ENCODE measurements at regions not wholly inside any gene's neighbourhood (a gene's known extent, or its start where the extent isn't known, plus 50 kb on each side); places are given as distances from the start of the nearest gene placed in this dataset.

DNA sequence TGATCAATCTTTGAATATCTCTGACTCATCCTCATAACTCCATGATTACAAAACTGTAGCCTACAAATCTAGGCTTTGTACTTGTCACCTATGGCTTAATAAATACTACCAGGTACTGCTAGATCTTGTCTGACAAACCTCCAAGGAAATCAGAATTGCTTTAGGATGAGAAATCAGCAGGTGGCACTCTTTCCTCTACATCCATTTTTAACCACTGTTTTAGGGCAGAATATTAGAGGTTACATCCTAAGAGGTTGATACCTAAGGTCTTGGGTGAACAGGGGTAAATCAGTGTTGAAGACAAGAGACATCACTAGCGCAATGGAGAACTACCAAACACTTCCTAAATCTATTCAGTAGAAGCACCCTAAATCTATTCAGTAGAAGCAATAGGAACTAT, 63.1 kb upstream of the SOX5 start:
- TF ChIP-seq POLR2A (IDR thresholded peaks at IDR 0.05; ENCODE audit: low read depth, low read length) (no peak), POLR2AphosphoS5 (IDR thresholded peaks at IDR 0.05; ENCODE audit: low read depth, low read length) (no peak)

Data from GM12892 (cell line).